Liver (tissue), 8 donors: ENCODE measurements at regions not wholly inside any gene's neighbourhood (a gene's known extent, or its start where the extent isn't known, plus 50 kb on each side); places are given as distances from the start of the nearest gene placed in this dataset.

Experiments
- DNase-seq: peaks from one replicate; pipeline ENCODE4 v3.0.0-alpha.2; 2017; ENCODE audit warnings: low spot score
- H3K27ac ChIP-seq, 2 donors: one replicate each; pipeline ENCODE4 v1.7.0; 2013; ENCODE audit warnings: inconsistent platforms in 2 of 2, low read length in 2 of 2, control low read depth in 1 of 2, low read depth in 1 of 2, mild to moderate bottlenecking in 1 of 2
- H3K27me3 ChIP-seq, 4 donors: one replicate each; pipeline versions ENCODE4 v1.6.1 to v1.7.0; 2013; ENCODE audit warnings: low read length in 3 of 4, inconsistent platforms in 1 of 4, mild to moderate bottlenecking in 1 of 4, moderate library complexity in 1 of 4; ENCODE audit not compliant: control insufficient read depth in 4 of 4, insufficient read depth in 4 of 4
- H3K36me3 ChIP-seq, 4 donors: one replicate each; pipeline versions ENCODE4 v1.6.1 to v1.7.0; 2013; ENCODE audit warnings: low read length in 3 of 4, mild to moderate bottlenecking in 3 of 4, low read depth in 1 of 4, moderate library complexity in 1 of 4; ENCODE audit not compliant: control insufficient read depth in 4 of 4, insufficient read depth in 3 of 4
- H3K4me1 ChIP-seq, 4 donors: one replicate each; pipeline versions ENCODE4 v1.6.1 to v1.7.0; 2013; ENCODE audit warnings: low read length in 3 of 4, mild to moderate bottlenecking in 3 of 4, moderate library complexity in 1 of 4; ENCODE audit not compliant: control insufficient read depth in 4 of 4, insufficient read depth in 4 of 4
- H3K4me3 ChIP-seq, 3 donors: one replicate each; pipeline versions ENCODE4 v1.6.1 to v1.7.0; 2013; ENCODE audit warnings: low read length in 3 of 3, control low read depth in 1 of 3, low read depth in 1 of 3, mild to moderate bottlenecking in 1 of 3
- H3K9ac ChIP-seq, 2 donors: one replicate each; pipeline ENCODE4 v1.7.0; 2013; ENCODE audit warnings: low read length in 2 of 2, mild to moderate bottlenecking in 2 of 2, moderate library complexity in 2 of 2, control low read depth in 1 of 2, low read depth in 1 of 2
- H3K9me3 ChIP-seq, 4 donors: one replicate each; pipeline versions ENCODE4 v1.6.1 to v1.7.0; 2013; ENCODE audit warnings: low read length in 3 of 4; ENCODE audit not compliant: control insufficient read depth in 4 of 4
- EGR1 ChIP-seq, 2 donors: IDR thresholded peaks; 2 replicates each; pipeline ENCODE4 v1.6.1; 2016 to 2018; ENCODE audit warnings: antibody characterized with exemption in 2 of 2, low read depth in 2 of 2
- FOXA1 ChIP-seq: IDR thresholded peaks from 2 replicates; pipeline ENCODE4 v1.6.1; 2016; ENCODE audit warnings: antibody characterized with exemption
- GABPA ChIP-seq, 2 donors: IDR thresholded peaks in 1 of 2; conservative IDR thresholded peaks in 1 of 2; 2 replicates each; pipeline ENCODE4 v1.6.1; 2016; ENCODE audit warnings: antibody characterized with exemption in 2 of 2, mild to moderate bottlenecking in 1 of 2, moderate library complexity in 1 of 2
- HNF4A ChIP-seq, 2 donors: conservative IDR thresholded peaks; 2 replicates each; pipeline ENCODE4 v1.6.1; 2016; ENCODE audit warnings: antibody characterized with exemption in 2 of 2, mild to moderate bottlenecking in 2 of 2
- HNF4G ChIP-seq: IDR thresholded peaks from 2 replicates; pipeline ENCODE4 v1.6.1; 2016; ENCODE audit warnings: antibody characterized with exemption
- RAD21 ChIP-seq, 2 donors: IDR thresholded peaks; 2 replicates each; pipeline ENCODE4 v1.6.1; 2016; ENCODE audit warnings: antibody characterized with exemption in 2 of 2, mild to moderate bottlenecking in 2 of 2
- REST ChIP-seq: IDR thresholded peaks from 2 replicates; pipeline ENCODE4 v1.6.1; 2016; ENCODE audit warnings: antibody characterized with exemption, mild to moderate bottlenecking
- RXRA ChIP-seq, 2 donors: IDR thresholded peaks; 2 replicates each; pipeline ENCODE4 v1.6.1; 2017 to 2018; ENCODE audit warnings: antibody characterized with exemption in 2 of 2, mild to moderate bottlenecking in 1 of 2
- SP1 ChIP-seq: IDR thresholded peaks from 2 replicates; pipeline ENCODE4 v1.6.1; 2018; ENCODE audit warnings: antibody characterized with exemption, mild to moderate bottlenecking
- TAF1 ChIP-seq: conservative IDR thresholded peaks from 2 replicates; pipeline ENCODE4 v1.6.1; 2016; ENCODE audit warnings: antibody characterized with exemption, mild to moderate bottlenecking
- YY1 ChIP-seq: IDR thresholded peaks from 2 replicates; pipeline ENCODE4 v1.6.1; 2016; ENCODE audit warnings: antibody characterized with exemption, mild to moderate bottlenecking
- WGBS: extraction: QIAGEN DNeasy Blood & Tissue Kit; methylation state at CpG from one replicate; pipeline ENCODE4 v1.1.7; 2013; 5-methylcytosine and 5-hydroxymethylcytosine counted together
- TF ChIP-seq, protein P1 (sequence below): fragments of 150-350 bp; IDR thresholded peaks from 2 replicates; pipeline ENCODE4 v1.5.1; 2017; ENCODE audit warnings: improper control_type of control experiment, low read depth, low read length; ENCODE audit not compliant: missing input control
- TF ChIP-seq, protein P2 (sequence below): IDR thresholded peaks from 2 replicates; pipeline ENCODE4 v1.6.1; 2016; ENCODE audit warnings: antibody characterized with exemption
- TF ChIP-seq, protein P3 (sequence below): IDR thresholded peaks from 2 replicates; pipeline ENCODE4 v1.6.1; 2016; ENCODE audit warnings: antibody characterized with exemption
- TF ChIP-seq, protein P4 (sequence below): IDR thresholded peaks from 2 replicates; pipeline ENCODE4 v1.6.1; 2016; ENCODE audit warnings: antibody characterized with exemption
- donor health status: healthy.
- donor health status: healthy.
- donor health status: healthy.
- donor health status: healthy.
- donor health status: healthy.

DNA sequence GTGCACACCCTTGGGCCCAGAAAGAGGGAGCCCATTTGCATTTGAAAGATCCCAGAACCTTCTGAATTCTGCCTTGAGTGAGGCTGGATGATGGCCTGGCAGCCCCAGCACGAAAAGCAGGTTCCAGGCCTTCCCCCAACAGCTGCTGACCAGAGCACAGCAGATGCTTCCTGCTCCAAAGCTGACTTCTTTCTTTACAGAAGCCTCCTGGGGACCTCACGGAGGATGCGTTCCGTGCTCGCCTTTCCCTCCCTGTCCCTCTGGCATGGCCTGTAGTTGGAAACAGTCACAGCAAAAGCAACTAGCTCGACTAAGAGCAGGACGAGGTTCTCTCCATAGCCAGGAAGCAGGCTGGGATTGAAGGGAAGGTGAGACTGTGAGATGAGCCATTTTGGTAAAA is 107.7 kb upstream of the B3GAT1 start (continued):
- TF ChIP-seq, protein P1, sequence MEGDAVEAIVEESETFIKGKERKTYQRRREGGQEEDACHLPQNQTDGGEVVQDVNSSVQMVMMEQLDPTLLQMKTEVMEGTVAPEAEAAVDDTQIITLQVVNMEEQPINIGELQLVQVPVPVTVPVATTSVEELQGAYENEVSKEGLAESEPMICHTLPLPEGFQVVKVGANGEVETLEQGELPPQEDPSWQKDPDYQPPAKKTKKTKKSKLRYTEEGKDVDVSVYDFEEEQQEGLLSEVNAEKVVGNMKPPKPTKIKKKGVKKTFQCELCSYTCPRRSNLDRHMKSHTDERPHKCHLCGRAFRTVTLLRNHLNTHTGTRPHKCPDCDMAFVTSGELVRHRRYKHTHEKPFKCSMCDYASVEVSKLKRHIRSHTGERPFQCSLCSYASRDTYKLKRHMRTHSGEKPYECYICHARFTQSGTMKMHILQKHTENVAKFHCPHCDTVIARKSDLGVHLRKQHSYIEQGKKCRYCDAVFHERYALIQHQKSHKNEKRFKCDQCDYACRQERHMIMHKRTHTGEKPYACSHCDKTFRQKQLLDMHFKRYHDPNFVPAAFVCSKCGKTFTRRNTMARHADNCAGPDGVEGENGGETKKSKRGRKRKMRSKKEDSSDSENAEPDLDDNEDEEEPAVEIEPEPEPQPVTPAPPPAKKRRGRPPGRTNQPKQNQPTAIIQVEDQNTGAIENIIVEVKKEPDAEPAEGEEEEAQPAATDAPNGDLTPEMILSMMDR = no peak
- TF ChIP-seq TAF1 (no peak), SP1 (no peak)

GRCh38 chr11:134519390-134519750 is 107.3 kb upstream of the B3GAT1 start:
- H3K4me1 ChIP-seq = no peaks in the 10 kb centered on the region
- no peak overlapping the region for H3K9ac ChIP-seq
- no peaks in the 10 kb centered on the region for H3K27me3 ChIP-seq
- TF ChIP-seq RXRA (IDR thresholded peaks at IDR 0.05) (no peak), GABPA (IDR thresholded peaks at IDR 0.05 in 1 of 2, conservative IDR thresholded peaks at IDR 0.05 in 1 of 2) (no peak), FOXA1 (no peak), RAD21 (IDR thresholded peaks at IDR 0.05) (no peak)
- TF ChIP-seq, protein P2, sequence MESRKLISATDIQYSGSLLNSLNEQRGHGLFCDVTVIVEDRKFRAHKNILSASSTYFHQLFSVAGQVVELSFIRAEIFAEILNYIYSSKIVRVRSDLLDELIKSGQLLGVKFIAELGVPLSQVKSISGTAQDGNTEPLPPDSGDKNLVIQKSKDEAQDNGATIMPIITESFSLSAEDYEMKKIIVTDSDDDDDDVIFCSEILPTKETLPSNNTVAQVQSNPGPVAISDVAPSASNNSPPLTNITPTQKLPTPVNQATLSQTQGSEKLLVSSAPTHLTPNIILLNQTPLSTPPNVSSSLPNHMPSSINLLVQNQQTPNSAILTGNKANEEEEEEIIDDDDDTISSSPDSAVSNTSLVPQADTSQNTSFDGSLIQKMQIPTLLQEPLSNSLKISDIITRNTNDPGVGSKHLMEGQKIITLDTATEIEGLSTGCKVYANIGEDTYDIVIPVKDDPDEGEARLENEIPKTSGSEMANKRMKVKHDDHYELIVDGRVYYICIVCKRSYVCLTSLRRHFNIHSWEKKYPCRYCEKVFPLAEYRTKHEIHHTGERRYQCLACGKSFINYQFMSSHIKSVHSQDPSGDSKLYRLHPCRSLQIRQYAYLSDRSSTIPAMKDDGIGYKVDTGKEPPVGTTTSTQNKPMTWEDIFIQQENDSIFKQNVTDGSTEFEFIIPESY = no peak
- TF ChIP-seq, protein P3, sequence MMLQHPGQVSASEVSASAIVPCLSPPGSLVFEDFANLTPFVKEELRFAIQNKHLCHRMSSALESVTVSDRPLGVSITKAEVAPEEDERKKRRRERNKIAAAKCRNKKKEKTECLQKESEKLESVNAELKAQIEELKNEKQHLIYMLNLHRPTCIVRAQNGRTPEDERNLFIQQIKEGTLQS = no peak
- H3K9me3 ChIP-seq = no peaks in the 10 kb centered on the region
- no peak overlapping the region for H3K4me3 ChIP-seq
- WGBS = 84% methylated on average over 6 of the region's 6 CpGs
- no peak for DNase-seq
- H3K27ac ChIP-seq = no peak overlapping the region
- H3K36me3 ChIP-seq = no peaks in the 10 kb centered on the region

DNA sequence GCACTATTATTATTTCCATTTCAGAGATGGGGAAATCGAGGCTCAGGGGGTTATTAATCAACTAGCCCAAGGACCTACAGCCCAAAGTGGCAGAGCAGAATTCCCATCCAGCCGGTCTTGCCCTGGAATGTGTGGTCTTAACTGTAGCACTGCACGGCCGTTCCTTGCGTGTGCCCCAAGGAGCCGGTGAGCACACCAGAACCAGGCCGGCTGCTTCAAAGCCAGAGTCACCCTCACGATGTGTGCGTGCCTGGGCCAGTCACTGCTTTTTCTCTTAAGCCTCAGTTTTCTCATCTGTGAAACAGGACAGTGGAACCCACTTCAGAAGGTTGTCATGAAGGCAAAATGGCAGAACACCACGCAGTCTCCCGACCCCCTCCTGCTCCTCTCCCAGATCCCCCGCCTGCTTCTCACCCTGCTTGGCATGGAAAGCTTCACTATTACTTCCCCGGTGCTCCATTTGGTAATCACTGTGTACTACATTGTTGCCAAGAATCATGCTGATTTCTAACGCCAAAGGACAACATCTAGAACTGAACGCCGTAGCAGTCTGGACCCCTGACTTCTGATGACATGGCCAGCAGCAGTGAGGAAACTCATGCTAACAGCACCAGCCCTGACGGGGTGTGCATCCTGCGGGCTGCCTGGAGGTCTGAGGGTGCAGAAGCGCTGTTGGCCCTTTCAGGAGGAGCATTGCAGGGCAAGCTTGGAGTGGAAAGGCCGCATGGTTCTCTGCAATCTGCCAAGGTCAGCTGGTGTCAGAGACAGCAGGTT is 106.8 kb upstream of the B3GAT1 start:
- WGBS = 94% methylated on average over 20 of the region's 20 CpGs
- Histone ChIP-seq H3K9ac (no peak overlapping the region), H3K9me3 (no peaks in the 10 kb centered on the region), H3K4me1 (no peaks in the 10 kb centered on the region), H3K27me3 (no peaks in the 10 kb centered on the region), H3K36me3 (no peaks in the 10 kb centered on the region), H3K4me3 (no peak overlapping the region), H3K27ac (no peak overlapping the region)
- TF ChIP-seq, protein P3 = no peak
- TF ChIP-seq YY1 = no peak
- TF ChIP-seq EGR1 (IDR thresholded peaks at IDR 0.05; ENCODE audit: low read depth in 2 of 2) = no peak
- no peak for TF ChIP-seq HNF4A (conservative IDR thresholded peaks at IDR 0.05)
- no peak for TF ChIP-seq REST
- no peak for TF ChIP-seq RAD21 (IDR thresholded peaks at IDR 0.05)
- TF ChIP-seq, protein P2 = no peak
- TF ChIP-seq, protein P1 = no peak
- no peak for TF ChIP-seq RXRA (IDR thresholded peaks at IDR 0.05)
- TF ChIP-seq GABPA (IDR thresholded peaks at IDR 0.05 in 1 of 2, conservative IDR thresholded peaks at IDR 0.05 in 1 of 2) = no peak
- TF ChIP-seq, protein P4, sequence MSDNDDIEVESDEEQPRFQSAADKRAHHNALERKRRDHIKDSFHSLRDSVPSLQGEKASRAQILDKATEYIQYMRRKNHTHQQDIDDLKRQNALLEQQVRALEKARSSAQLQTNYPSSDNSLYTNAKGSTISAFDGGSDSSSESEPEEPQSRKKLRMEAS = no peak
- TF ChIP-seq SP1 = no peak
- no peak for TF ChIP-seq HNF4G
- DNase-seq = no peak
